HG02840 (cell line): ENCODE measurements at regions not wholly inside any gene's neighbourhood (a gene's known extent, or its start where the extent isn't known, plus 50 kb on each side); places are given as distances from the start of the nearest gene placed in this dataset.
"Not testable (repeated sequence)": the region's sequence is repeated elsewhere in the genome, so short reads cannot be mapped to it uniquely, and the experiment has no call there.

Experiments
- ATAC-seq: cut with Tn5 transposase; IDR thresholded peaks from one replicate; pipeline ENCODE4 v1.9.1; 2021; ENCODE audit warnings: mild to moderate bottlenecking, moderate library complexity, moderate number of reproducible peaks; ENCODE audit not compliant: unreplicated experiment, low FRiP score

GRCh38 chr15:36117296-36117787, 462.1 kb upstream of the CDIN1 start:
- ATAC-seq, result no peak

GRCh38 chr15:36126194-36126593, 453.2 kb upstream of the CDIN1 start:
- ATAC-seq, result no peak

- ATAC-seq, result no peak
These were observed 448.6 kb upstream of the CDIN1 start for GRCh38 chr15:36130641-36131310.

- no peak for ATAC-seq
These were observed 445.7 kb upstream of the CDIN1 start for GRCh38 chr15:36133742-36134141.

- no peak for ATAC-seq
These were observed 443.4 kb upstream of the CDIN1 start for GRCh38 chr15:36136049-36136448.

- no peak for ATAC-seq
These were observed 426.5 kb upstream of the CDIN1 start for GRCh38 chr15:36152936-36153335.

GRCh38 chr15:36156879-36157427, 422.5 kb upstream of the CDIN1 start:
- no peak for ATAC-seq

DNA sequence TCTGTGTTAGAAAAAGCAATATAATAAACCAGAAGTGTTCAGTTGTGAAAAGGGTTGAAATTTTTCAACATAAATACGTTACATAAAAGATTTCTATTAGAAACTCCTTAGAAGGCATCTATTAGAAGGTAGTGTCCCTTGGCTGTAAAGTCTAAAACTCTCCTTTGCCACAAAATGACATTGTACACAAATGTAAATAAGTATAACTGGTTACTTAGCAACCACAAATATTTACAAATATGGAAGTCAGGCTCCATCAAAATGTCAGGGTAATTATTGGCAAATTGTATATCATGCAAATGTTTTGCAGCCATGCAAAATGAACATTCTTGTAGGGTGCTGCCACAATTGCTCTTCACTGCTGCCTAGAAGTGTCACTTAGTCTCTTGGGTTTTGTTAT, 419.1 kb upstream of the CDIN1 start:
- no peak for ATAC-seq

DNA sequence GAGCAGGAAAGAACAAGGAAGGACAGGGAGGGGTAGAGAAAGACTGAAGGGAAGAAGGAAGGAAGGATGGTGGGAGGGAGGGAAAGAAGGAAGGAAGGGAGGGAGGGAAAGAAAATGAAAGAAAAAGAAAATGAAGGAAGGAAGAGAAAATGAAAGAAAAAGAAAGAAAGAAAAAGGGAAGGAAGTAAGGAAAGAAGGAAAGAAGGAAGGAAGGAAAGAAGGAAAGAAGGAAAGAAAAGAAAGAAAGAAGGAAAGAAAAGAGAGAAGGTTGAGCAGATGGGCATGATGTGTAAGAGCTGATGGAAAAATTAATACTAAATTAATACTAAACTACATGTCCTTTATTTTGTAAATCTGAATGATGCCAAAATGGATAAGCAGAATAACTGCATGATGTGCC, 418.3 kb upstream of the CDIN1 start:
- no peak for ATAC-seq

- ATAC-seq, result no peak
These were observed 417.6 kb upstream of the CDIN1 start for GRCh38 chr15:36161771-36162212.

GRCh38 chr15:36163983-36164382, 415.4 kb upstream of the CDIN1 start:
- not testable (repeated sequence) for ATAC-seq

DNA sequence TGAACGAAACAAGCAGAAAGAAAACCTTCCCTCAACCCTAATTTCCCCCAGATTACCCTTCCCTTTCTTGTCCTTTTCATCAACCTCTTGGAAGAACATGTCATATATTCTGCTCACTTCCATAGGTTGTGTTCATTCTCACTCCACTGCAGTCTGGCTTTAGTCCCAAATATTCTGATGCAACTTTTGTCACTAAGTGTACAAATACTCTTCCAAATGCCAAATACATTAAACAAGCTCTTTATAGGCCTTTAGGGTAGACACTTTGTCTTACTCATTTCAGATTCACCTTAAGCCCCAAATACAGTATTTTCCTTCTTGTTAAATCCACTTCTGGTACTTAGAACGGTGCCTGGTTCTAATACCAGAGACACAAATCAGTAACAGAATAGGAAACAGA, 406.5 kb upstream of the CDIN1 start:
- no peak for ATAC-seq

- no peak for ATAC-seq
These were observed 404.2 kb upstream of the CDIN1 start for GRCh38 chr15:36175186-36175740.

- no peak for ATAC-seq
These were observed 403.6 kb upstream of the CDIN1 start for GRCh38 chr15:36175741-36176291.

DNA sequence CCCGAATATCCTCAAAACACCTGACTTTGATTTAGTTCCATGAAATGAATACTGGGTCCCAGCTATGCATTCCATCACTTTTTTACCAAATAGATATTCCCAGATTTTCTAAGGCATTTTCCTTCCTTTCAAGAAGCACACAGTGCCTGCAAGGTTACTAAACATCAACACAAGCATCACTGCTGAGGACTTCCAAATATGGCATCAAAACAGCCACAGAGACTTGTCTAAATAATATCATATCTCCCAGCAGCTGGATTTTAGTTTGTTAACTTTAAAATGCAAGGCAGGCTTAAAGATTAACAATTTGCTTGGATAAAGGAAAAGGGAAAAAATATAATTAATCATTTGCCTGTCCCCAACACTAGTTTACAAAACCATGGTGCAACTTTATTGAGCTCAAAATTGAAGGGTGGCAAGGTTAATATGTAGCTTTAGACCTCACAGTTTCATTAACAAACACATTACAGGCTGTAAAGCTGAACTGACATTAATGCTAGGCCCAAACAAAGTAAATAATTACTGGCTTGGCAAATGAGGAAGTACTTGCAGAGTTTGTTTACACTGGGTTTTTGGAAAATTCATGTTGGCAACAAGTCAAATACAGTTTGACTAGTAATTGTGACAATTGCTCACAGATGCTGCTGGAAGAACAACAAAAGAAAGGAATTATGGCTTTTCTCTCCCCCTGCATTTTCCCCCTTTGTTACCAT, 401.7 kb upstream of the CDIN1 start:
- no peak for ATAC-seq

DNA sequence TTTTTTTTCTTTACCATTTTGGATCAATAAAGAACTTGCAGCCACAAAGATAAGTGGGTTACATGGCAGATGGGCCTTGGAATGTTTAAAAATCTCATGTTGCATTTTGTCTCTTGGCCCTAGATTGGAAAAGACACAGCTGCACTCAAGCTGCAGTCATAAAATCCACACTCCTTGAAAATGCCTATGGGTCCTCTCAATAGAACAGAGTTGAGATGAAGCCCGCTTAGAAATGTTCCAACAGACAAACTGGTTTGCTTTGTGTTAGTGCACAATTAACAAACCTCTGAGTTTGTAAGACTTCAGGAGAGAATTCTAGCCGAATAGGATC, 401.2 kb upstream of the CDIN1 start:
- ATAC-seq, result no peak

- ATAC-seq, result no peak
These were observed 396.2 kb upstream of the CDIN1 start for GRCh38 chr15:36183201-36183600.

- ATAC-seq, result no peak
These were observed 394.0 kb upstream of the CDIN1 start for GRCh38 chr15:36185438-36185837.

DNA sequence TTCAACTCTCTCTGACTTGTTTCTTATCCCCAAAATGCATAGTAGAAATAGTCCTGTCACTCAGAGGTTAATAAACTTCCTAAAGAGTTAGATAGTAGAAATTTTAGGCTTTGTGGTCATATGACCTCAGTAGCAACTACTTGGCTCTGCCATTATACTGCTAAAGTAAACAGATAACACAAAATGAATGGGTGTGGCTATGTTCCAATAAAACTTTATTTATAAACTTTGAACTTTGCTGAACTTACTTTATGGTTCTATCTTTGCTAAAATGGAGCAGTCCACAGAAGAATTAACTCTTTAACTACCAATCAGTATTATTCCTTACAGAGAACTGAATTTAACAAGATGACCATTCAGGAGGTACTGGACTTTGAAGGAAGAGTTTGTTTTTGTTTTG, 393.6 kb upstream of the CDIN1 start:
- no peak for ATAC-seq

- ATAC-seq, result no peak
These were observed 393.1 kb upstream of the CDIN1 start for GRCh38 chr15:36186376-36186775.

DNA sequence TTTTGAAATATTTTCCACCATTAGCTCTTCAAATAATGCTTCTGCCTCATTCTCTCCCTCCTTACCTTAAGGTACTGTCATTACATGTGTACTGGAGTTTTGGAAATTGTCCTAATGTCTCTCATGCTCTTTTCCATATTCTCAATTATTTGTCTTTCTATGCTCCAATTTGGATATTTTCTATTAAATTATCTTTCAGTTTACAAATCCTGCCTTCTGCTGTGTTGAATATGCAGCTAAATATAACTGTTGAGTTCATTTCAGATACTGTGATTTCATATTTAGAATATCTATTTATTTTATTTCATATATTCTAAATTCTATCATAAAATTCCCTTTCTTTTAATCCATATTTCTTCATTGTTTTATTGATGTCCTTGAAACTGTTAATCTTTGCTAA, 388.0 kb upstream of the CDIN1 start:
- no peak for ATAC-seq
